Ishikawa (cell line): ENCODE measurements at regions not wholly inside any gene's neighbourhood (a gene's known extent, or its start where the extent isn't known, plus 50 kb on each side); places are given as distances from the start of the nearest gene placed in this dataset.

Experiments used
- CEBPB ChIP-seq: IDR thresholded peaks from 2 replicates; pipeline ENCODE4 v1.6.1; 2012
- CREB1 ChIP-seq: IDR thresholded peaks from 2 replicates; pipeline ENCODE4 v1.6.1; 2012; ENCODE audit warnings: low read depth
- EGR1 ChIP-seq: IDR thresholded peaks from 2 replicates; pipeline ENCODE4 v1.6.1; 2012
- EP300 ChIP-seq: IDR thresholded peaks from 2 replicates; pipeline ENCODE4 v1.6.1; 2012; ENCODE audit warnings: borderline replicate concordance
- FOXM1 ChIP-seq: IDR thresholded peaks from 2 replicates; pipeline ENCODE4 v1.6.1; 2012; ENCODE audit warnings: low read depth, borderline replicate concordance
- NFIC ChIP-seq: IDR thresholded peaks from 2 replicates; pipeline ENCODE4 v1.6.1; 2012
- RAD21 ChIP-seq: IDR thresholded peaks from 2 replicates; pipeline ENCODE4 v1.6.1; 2012; ENCODE audit warnings: low read depth
- TAF1 ChIP-seq: IDR thresholded peaks from 2 replicates; pipeline ENCODE4 v1.6.1; 2012; ENCODE audit warnings: low read depth, mild to moderate bottlenecking
- TCF12 ChIP-seq: IDR thresholded peaks from 2 replicates; pipeline ENCODE4 v1.6.1; 2012; ENCODE audit warnings: low read depth
- TEAD4 ChIP-seq: IDR thresholded peaks from 2 replicates; pipeline ENCODE4 v1.6.1; 2012
- YY1 ChIP-seq: IDR thresholded peaks from 2 replicates; pipeline ENCODE4 v1.6.1; 2012; ENCODE audit warnings: low read depth
- ZBTB7A ChIP-seq: IDR thresholded peaks from 2 replicates; pipeline ENCODE4 v1.6.1; 2012; ENCODE audit warnings: low read depth
- TF ChIP-seq, protein P1 (sequence below): IDR thresholded peaks from 2 replicates; pipeline ENCODE4 v1.6.1; 2012; ENCODE audit warnings: low read depth, mild to moderate bottlenecking
- TF ChIP-seq, protein P2 (sequence below): IDR thresholded peaks from 2 replicates; pipeline ENCODE4 v1.6.1; 2012
- TF ChIP-seq, protein P3 (sequence below): IDR thresholded peaks from 2 replicates; pipeline ENCODE4 v1.6.1; 2012

DNA sequence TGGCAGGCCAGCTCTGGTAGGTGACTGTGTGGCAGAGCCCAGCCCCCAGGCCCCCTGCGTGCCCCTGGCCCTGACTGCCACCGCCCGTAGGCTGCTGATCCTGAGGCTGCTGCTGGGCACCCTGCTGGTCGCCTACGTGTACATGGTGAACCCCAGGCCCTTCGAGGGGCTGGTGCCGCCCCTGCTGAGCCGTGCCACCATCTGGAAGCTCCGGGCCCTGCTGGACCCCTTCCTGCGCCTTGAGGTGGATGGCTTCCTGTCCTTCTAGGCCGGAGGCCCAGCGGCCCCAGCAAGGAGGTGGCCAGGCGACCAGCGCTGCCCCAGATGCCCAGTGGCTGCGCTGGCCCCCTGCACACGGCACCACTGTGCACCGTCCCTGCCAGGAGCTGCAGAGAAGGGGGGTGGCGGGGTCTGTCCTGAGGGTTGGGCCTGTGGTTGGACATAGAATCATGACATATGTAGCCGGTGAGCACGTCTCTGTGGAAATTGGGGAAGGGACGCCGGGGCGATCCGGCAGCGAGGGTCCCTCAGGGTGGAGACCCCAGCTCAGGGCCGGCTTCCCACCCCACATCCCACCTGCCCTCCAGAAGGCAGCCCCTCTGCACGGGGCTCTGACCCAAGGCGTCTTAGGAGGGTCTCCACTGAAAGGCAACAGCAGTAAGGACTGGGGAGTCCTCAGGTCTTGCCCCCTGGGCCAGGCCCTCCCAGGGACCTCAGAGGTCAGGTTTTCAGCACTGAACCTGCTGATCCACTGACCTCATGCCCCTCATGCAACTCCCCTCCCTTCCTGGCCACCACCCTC is 185.4 kb downstream of the IGLL1 start:
- TF ChIP-seq, protein P1, sequence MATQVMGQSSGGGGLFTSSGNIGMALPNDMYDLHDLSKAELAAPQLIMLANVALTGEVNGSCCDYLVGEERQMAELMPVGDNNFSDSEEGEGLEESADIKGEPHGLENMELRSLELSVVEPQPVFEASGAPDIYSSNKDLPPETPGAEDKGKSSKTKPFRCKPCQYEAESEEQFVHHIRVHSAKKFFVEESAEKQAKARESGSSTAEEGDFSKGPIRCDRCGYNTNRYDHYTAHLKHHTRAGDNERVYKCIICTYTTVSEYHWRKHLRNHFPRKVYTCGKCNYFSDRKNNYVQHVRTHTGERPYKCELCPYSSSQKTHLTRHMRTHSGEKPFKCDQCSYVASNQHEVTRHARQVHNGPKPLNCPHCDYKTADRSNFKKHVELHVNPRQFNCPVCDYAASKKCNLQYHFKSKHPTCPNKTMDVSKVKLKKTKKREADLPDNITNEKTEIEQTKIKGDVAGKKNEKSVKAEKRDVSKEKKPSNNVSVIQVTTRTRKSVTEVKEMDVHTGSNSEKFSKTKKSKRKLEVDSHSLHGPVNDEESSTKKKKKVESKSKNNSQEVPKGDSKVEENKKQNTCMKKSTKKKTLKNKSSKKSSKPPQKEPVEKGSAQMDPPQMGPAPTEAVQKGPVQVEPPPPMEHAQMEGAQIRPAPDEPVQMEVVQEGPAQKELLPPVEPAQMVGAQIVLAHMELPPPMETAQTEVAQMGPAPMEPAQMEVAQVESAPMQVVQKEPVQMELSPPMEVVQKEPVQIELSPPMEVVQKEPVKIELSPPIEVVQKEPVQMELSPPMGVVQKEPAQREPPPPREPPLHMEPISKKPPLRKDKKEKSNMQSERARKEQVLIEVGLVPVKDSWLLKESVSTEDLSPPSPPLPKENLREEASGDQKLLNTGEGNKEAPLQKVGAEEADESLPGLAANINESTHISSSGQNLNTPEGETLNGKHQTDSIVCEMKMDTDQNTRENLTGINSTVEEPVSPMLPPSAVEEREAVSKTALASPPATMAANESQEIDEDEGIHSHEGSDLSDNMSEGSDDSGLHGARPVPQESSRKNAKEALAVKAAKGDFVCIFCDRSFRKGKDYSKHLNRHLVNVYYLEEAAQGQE, result no peak
- TF ChIP-seq EP300, result no peak
- TF ChIP-seq, protein P2, sequence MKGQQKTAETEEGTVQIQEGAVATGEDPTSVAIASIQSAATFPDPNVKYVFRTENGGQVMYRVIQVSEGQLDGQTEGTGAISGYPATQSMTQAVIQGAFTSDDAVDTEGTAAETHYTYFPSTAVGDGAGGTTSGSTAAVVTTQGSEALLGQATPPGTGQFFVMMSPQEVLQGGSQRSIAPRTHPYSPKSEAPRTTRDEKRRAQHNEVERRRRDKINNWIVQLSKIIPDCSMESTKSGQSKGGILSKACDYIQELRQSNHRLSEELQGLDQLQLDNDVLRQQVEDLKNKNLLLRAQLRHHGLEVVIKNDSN, result no peak
- no peak for TF ChIP-seq TAF1
- no peak for TF ChIP-seq CREB1
- TF ChIP-seq EGR1, result no peak
- TF ChIP-seq, protein P3, sequence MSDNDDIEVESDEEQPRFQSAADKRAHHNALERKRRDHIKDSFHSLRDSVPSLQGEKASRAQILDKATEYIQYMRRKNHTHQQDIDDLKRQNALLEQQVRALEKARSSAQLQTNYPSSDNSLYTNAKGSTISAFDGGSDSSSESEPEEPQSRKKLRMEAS, result no peak
- no peak for TF ChIP-seq TEAD4

DNA sequence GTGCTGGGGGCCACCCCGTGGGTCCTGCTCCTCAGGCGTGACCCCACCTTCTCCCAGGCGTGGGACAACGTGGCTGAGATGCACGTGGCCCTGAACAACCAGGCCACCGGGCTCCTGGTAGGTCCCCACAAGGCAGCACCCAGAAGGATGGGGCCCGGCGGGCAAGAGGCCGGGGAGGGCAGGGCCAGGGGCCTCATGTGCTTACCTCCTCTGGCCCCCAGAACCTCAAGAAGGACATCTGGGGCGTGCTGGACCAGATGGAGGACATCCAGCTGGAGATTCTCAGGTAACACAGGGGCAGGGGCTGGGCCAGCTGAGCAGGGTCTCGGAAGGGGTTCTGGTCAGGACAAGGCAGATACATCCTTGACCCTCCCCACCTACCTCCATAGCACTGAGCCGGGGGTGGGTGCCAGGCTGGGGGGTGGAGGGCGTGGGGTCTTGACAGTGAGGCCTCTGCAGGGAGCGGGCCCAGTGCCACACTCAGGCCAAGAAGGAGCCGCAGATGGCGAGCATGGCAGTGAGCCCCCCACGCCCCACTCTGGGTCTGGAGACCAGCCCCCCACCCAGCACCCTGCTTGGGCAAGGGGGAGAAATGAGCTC is 186.3 kb downstream of the IGLL1 start:
- TF ChIP-seq, protein P1, result no peak
- no peak for TF ChIP-seq NFIC

DNA sequence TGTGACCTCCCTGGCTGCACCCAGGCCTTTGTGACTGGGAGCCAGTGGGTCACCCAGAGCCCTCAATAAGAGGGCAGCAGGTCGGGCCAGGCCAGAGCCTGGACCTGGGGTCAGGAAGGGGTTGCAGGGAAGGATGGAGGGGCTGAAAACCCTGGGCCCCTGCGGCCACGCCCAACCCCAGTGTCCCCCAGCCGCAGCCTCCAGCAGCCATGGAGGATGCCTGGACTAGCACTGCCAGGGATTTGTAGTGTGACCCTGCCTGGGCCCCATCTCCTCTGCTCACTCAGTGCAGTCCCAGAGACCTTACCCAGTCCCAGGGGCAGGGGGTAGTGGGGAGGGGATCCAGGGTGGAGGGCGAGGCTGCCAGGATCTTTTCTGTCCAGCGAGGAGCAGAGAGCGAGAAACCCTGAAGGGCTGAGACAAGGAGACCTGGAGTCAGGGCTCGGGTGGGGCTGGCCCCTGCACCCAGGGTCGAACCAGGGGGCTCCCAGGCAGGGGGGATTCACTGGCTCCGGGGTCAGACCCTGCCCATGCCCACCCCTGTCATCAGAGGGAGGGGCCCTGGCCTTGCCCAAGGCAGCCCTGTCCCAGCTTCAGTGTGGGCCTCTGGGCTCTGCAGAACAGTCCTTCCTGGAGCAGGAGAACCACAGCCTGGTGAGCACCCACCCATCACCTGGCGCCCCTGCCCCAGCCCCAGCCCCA is 187.5 kb downstream of the IGLL1 start:
- TF ChIP-seq YY1 (no peak), TEAD4 (no peak), ZBTB7A (no peak), EGR1 (no peak), RAD21 (no peak), EP300 (no peak), CREB1 (no peak)
- TF ChIP-seq, protein P2, result no peak

DNA sequence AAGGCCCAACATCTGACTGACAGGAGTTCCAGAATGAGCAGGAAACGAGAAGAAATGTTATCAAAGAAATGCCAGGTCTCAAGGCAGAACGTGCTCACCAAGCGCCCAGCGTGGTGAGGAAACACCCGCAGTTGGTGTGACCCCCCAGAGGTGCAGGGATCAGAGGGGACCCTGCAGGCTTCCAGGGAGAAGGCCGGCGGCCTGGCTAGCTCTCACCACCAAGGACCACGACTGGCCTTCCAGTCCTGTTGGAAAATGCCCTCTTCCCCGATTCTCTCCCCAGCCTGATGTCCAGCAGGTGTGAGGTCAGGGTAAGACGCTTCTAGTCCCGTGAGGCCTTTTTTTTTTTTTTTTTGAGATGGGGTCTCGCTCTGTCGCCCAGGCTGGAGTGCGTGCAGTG is 189.1 kb downstream of the IGLL1 start:
- TF ChIP-seq, protein P1, result no peak
- TF ChIP-seq TCF12, result no peak

DNA sequence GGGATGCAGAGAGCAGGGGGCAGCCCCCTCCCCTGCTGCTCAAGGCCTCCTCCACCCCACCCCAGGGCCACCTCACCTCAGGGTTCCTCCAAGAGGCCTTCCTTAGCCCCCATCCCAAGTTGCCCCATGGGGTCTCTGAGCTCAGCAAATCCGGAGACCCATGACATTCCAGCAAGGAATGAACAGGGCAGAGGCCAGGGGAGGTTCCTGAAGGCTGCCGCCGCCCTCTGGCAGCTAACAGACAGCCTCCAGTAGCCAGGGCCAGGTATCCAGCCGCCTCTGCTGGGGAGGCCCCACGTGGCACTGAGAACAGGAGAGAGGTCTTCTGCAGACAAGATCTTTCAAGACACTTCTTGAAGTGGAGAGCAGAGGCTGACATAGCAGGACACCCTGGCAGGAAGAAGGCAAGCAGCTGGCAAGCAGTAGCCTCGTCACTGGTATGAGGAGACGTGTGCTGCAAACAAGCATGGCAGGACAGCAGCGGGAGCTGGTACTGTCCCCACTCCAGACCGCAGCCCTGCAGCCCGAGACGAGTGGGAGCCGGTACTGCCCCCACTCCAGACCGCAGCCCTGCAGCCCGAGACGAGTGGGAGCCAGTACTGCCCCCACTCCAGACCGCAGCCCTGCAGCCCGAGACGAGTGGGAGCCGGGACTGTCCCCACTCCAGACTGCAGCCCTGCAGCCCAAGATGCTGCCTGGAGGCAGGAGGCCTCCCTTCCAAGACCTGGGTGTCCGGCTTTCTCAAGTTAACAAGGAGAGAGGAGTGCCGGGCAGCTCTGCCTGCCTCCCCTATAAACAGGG is 190.6 kb downstream of the IGLL1 start:
- TF ChIP-seq, protein P2, result no peak
- TF ChIP-seq TCF12 (no peak), EP300 (no peak), NFIC (no peak), FOXM1 (no peak), TEAD4 (no peak), CREB1 (no peak), RAD21 (no peak), ZBTB7A (no peak), TAF1 (no peak), YY1 (no peak), EGR1 (no peak), CEBPB (no peak)
- TF ChIP-seq, protein P1, result no peak
- TF ChIP-seq, protein P3, result no peak
